Skin of body (tissue), 1 donor: ENCODE measurements at regions not wholly inside any gene's neighbourhood (a gene's known extent, or its start where the extent isn't known, plus 50 kb on each side); places are given as distances from the start of the nearest gene placed in this dataset.

Experiments used
- DNase-seq: peaks from one replicate; lab custom pipeline; 2025; lab: John Stamatoyannopoulos, UW

DNA sequence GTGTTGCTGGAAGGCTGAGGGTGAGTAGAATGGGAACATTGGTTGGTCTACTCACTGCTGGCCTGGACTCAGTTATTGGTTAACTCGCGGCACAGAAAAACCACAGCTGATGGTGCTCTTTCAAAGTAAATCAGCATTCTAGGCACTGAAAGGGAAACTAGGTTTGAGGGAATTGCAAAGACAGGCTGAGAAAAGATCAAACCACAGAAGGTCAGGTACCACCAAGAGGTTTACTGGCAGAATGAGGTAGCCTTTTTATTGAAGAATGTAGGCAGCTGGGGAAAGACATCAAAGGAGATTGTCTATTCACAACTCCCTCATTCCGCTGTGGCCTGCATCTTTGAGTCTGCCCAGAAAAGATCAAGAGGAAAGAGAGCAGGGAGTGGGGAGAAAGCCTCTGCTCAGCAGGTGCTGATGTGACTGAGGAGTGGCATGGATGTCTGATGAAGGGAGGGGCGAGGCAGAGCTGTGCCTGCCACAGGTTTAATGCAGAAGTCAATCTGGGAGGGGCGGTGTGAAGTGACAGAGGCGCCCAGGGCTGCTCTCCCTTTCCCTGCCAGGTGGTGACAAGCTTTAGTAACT lies 255.5 kb downstream of the MAN2A1 start:
- no peak for DNase-seq

DNA sequence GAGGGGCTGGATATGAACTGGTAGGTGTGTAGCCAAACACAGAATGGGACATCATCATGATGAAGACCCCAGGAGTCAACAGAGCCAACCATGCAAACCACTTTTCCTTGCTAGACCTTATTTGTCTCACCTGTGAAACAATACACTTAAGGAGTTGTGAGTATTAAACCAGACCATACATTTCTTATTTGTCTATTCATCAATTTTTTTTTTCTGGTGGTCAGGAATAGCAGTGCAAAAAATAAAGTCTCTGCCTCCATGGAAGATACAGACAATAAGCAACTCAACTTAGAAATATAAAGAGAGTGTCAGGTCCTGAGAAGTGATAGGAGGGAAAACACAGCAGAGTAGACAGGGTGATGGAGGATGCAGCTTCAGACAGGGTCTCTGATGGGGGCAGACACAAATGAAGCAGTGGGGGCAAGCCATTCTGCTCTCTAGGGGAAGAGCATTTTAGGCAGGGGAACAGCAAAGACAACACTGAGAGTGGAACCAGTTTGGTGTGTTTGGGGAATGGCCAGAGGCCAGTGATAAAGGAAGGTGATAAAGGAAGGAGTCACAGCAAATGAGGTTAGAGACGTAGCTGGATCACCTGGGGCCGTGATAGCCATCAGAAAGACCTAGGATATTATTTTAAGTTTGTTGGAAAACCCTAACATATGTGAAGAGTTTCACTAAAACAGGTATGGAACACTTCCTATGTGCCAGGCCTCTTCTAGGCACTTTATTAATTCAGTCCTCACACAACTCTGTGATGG lies 256.2 kb downstream of the MAN2A1 start:
- no peak for DNase-seq

DNA sequence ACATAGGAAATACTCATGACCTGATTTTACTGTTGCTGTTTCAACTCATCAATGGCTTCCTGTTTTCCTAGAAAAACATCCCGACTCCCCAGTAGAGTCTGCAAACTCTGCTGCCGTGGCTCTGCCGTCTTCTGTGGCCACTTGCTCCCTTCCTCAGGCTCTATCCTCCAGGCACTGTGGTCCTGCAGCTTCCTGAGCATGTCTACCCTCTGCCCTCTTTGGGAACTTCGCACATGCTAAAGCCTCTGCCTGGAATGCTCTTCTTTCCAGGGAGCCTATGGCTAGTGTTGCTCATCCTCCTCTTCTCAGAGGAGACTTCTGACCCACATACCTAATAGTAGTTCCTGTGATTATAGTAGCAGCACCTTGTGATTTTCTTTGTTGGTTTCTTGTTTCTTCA lies 256.9 kb downstream of the MAN2A1 start:
- no peak for DNase-seq

DNA sequence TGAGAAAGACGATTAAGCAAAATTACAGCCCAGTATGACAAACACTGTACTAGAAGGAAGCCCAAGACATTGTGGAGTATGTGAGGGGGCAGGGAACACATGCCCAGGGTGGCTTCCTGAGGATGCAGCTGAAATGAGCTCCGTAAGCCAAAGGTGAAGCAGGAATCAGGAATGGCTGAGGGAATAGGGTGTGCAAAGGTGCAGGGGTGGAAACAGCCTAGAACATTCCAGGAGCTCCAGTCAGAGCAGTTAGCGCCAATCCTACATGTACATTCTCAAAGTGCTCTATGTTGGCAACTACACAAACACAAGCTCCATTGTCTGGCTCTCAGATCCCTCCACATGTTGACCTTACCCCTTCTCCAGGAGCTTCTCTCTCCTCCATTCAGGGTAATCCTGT lies 257.9 kb downstream of the MAN2A1 start:
- DNase-seq, result no peak

DNA sequence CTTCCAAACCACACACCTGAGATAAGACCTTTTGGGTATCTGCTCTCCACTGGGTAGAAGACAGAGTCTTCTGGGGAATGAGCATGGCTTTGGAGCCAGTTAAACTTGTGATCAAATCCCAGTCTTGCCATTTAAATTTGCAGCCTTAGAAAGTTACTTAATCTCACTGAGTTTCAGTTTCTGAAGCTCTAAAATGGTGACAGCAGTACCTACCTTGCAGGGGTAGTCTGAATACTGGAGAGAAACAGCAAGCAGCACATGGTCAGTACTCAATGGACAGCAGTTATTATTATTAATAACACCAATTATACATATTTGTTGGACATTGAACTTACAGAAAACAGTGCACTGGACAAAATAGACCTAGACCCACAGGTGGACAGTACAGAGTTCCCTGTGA lies 260.9 kb downstream of the MAN2A1 start:
- DNase-seq, result no peak

DNA sequence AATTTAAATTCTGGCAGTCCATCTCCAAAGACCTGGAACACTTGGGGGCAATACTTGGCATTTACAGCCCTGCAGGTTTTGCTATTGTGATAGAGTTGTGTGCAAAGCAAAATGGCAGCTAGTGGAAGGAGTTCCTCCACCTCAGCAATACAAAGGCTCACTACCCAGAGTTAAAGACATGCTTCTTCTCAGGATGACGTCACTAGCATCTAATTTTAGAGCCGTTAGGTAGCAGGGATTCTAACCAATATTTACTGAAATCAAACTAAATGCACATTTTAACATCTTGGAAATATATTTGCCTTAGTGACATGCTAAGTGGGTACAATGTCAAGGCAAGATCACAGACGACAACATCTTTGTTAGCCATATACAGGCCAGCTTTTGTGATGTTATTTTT lies 261.6 kb downstream of the MAN2A1 start:
- no peak for DNase-seq

DNA sequence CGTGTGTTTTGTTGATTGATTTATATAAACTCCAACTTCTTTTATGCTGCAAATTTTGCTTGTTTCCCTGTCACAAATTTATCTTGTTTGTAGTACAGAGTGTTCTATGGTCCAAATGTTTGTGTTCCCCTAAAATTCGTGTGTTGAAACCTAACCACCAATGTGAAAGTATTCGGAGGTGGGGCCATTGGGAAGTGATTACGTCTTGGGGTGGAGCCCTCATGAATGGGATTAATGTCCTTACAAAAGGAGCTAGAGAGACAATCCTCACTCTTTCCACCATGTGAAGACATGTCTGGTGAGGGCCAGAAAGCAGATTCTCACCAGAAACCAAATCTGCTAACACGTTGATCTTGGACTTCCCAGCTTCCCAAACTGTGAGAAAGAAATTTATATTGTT lies 262.0 kb downstream of the MAN2A1 start:
- no peak for DNase-seq

DNA sequence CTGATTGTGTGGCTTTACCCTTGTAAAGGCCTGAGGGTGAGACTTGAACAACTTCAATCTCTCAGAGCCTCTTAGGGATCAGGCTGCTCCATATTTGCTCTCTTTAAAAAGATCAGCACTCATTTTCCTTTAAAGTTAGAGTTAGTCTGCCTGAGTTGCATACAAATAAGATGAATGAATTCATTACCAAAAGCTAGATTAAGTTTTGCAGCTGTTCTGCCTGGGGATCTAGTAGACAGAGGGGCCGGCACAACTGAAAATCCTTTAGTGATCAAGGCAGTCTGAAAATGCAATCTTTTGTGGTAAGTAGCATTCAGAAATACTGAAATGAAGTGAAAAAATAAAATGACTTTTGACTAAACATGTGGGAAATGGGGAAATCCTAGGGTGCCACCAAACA lies 264.0 kb downstream of the MAN2A1 start:
- DNase-seq, result no peak

DNA sequence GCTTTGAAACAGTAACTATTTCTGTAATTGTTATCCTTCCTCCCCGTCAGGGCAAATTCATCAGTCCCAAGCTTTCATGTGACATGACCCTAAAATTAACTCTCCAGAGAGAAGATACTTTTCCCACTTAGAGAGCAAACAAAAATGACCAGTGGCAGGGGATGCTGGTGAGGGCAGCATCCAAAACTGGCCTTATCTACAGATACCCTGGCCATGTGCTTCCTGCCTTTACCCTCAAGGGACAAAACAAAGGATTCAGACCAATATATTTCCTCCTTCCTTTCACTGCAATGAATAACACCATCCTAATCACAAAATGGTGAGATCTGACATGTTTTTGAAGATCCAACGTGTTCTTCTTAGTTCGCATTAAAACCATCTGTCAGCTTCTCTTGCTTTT lies 267.2 kb downstream of the MAN2A1 start:
- no peak for DNase-seq

DNA sequence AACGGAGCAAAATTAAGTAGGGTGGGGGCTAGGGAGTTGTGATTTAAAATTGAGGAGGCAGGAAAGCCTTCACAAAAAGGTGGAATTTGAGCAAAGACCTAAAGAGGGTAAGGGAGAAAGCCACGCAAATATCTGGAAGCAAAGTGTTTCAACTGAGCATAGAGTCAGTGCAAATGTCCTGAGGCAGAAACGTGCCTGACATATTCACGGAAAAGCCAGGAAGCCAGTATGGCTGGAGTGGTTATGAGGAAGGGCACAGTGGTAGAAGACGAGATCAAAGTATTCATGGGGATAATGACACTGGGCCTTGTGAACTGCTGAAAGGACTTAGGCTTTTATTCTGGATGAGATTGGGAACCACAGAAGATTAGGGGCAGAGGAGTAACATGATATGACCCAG lies 268.4 kb downstream of the MAN2A1 start:
- DNase-seq, result no peak

DNA sequence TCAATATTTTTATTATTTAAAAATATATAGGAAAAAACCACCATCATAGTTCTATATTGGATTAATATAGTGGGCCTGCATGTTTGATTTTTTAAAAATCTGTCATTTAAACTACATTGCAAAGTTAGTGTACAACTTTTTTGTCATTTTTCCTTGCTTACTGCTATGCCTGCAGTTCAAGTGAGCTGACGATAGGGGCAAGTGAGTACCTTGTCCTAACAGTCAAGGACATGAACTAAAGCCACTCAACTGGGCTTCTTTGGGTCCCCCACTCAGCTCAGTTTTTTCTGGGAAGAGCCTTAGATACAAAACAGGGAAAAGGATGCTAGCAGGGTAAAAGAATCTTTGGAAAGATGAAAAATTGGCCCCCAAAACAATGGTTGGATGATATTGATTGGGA lies 269.9 kb downstream of the MAN2A1 start:
- DNase-seq, result no peak

DNA sequence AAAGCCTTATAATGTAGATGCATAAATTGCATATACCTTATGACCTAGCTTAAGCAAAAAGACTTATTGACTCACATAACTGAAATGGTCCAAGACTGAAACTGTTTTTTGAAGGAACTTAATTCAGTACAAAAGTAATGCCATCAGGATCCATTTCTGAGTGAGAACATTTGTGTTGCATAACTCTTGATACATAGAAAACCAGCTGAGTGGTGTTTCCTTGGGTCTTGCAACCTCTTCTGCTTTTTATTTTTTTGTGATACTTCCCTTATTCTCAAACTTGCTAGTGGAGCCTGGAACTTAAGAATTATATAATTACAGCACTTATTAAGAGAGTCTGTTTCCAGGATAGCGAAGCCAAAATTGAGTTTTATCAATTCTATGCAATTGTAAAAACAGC lies 272.0 kb downstream of the MAN2A1 start:
- DNase-seq, result no peak

DNA sequence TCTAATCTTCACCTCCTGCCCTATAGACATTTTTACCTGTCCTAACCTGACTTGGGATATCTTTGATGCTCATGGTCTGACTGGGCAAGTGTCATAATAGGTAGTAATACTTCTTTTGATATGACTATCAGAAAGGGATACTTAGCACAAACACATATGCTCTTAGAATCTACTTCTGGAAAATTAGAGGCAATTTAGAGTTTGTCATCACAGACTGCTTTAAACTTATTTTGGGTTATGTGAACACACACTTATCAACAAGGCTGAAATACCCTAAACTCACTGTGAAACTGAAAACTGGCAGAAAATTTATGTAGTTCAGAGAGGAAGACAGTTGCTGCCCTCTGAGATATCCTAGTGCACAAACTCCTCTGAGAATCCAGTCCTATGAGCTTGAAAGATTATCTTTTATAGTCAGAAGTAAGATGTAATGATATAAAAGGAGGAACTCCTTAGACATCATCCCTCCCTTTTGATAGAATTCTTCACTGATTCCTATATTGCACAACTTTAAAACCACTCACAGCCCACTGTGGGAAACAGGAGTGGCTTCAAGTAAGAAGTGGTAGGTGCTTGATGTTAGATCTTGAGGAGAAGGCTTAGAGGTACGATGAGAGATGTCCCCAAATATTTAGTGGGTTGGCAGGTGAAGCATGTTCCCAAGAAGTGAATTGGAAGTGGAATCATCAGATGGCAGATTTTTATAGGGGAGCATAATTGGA lies 273.3 kb downstream of the MAN2A1 start:
- no peak for DNase-seq

DNA sequence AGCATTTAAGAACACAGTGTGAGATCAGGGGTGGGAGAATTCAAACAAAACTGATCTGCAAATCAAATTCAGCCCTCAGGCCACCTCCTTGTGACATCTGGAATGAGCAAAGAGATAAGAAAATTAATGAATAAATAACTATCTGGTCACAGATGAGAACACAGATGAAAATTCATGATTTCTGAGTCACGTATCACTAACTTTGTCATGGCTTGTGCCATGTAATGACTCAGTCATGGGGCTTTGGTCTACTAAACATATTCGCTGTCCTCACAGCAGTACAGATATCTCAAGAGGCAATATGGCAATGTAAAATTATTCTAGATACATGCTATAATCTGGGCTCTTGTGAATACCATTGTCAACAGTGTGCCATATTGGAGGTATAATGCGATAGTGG lies 274.4 kb downstream of the MAN2A1 start:
- DNase-seq, result no peak

DNA sequence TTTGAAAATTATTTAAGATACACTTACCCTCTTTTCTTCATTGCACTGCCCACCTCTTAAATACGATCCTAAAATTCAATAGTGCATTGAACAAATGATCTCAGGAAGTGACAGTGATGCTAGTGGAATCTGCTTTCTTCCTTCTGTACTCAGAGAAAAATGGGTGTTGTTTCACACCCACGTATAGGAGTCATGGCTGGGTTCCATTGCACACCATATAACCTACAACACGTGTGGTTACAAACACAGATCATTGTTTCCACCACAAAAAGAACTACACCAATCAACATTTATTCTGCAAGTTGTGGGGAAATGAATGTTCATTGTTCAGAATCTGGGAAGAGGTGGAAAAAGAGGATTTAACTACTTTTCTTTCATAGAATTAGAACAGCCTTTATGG lies 275.9 kb downstream of the MAN2A1 start:
- DNase-seq, result no peak

DNA sequence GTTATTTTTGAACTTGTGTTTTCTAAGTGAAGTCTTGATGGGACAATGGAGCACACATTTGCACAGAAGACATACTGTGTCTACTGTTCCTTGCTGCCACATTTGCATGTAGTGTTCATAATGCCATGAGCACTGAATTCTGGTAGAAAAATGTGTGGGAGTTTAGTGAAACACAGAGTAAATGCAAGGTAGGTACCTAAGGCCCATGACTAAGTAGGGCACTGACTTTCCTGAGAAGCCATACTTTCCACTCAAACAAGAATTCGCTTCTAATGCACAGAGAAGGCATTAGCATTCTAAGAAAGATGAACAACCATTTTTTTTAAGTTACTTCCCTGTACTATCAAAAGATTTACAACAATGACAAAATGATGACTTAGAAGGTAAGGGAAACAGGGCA lies 282.2 kb downstream of the MAN2A1 start:
- DNase-seq, result no peak

DNA sequence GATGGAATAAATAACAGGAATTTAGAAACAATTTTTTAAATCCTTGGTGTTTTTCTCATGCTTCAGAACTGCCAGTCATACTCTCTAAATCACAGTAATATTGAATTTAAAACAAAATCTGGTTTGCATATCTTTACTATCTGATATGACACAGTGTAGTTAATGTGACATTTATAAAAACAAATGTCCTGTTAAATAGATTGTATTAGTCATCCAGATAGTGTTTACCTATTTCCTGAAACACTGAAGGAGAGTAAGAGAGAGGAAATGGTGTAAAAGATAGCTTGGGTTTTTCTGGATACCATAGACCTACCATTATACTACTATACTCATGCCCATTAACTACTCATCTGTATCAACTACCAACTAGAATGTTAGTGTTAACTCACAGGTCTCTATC lies 292.3 kb downstream of the MAN2A1 start:
- no peak for DNase-seq

DNA sequence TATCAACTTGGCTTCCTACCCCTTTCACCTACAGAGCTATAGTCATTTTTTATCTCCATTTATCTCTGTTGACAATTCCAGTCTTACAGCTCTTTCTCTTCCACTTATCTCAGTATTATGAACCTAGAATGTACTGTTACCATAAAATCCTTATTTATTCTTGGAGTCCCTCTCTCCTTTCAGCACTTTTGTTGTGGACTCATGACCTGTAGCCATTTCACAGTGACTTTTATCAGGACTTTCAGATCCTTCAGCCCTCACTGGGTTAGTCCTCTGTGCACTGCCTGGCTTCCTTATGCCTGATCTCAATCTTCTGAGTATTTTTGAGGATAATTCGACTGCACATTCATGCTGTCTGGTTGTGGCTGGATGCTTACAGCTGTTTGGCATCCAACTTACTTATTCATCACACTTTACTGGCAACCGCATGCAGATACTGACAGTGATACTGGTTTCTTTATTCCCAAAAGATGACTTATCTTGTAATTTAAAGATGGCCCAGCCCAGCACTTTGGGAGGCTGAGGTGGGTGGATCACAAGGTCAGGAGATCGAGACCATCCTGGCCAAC lies 293.3 kb downstream of the MAN2A1 start:
- no peak for DNase-seq

DNA sequence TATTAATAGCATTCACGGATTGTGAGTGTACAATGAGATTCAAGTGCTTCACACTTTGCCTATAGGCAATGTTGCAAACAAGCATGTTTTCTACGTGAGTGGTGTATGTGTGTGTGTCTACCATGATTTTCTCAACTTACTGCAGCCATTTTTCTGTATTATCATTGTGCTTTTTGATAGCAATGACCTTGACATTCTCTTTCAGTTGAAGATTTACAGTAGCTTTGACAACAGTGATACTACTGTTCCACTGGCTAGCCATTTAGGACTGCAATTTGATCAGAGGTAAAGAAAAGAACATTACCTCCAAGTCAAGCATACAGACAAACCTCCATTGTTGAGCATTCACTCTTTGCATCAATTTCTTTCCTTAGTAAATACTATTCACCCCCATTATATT lies 297.0 kb downstream of the MAN2A1 start:
- DNase-seq, result no peak

DNA sequence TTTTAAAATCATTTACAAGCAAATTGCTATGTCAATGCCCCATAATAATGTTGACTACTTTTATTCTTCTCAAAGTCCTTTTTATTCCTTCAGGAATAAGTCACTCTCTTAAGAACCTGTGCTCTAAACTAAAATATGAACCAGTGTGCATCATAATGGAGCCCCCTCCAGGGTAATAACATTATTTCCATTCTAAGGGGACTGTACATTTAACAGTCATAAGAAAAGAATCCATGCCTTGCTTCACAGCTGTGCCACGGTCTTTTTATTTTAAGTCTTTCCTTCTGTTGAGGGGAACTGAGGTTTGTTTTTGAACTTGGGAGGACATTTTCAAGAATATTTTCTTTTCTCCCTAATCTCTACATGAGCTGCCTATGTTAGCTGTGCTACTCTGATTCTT lies 297.6 kb downstream of the MAN2A1 start:
- no peak for DNase-seq

DNA sequence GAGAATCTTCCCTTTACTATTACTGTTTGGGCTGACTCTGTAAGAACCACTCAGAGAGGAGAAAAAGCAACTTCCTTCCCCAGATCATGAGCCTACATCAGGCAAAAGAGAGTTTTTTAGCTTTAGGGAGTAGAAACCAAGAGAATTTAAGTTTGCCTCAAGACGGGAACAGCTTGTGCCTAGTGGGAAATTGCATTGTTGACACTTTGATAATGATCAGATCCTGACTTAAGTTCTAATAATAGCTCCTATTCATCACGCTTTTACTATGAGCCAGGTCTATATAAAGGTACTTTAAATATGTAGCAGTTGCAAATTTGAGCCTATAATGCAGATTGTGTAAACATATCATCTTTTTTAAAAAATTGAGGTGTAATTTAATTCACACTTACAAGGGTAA lies 298.2 kb downstream of the MAN2A1 start:
- DNase-seq, result no peak

DNA sequence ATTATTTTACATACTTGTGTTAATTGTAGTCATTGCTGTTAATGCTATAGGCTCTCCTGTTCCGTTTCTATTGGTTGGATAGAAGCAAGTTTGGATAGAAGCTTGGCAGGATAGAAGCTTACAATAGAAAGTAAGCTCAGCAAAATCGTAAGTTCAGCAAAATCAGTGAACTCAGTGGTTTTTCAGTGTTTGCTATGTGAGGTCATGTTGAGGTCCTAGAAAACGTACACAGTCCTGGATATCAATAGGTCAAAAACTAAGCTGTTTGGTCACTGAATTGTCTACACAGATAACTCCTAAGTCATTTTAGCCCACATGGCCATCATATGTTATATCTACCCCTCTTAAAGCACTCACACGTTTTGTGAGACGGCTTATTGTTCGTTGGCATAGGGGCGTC lies 299.4 kb downstream of the MAN2A1 start:
- DNase-seq, result no peak
